ENCODE measurements at regions not wholly inside any gene's neighbourhood (a gene's known extent, or its start where the extent isn't known, plus 50 kb on each side); places are given as distances from the start of the nearest gene placed in this dataset.

DNA sequence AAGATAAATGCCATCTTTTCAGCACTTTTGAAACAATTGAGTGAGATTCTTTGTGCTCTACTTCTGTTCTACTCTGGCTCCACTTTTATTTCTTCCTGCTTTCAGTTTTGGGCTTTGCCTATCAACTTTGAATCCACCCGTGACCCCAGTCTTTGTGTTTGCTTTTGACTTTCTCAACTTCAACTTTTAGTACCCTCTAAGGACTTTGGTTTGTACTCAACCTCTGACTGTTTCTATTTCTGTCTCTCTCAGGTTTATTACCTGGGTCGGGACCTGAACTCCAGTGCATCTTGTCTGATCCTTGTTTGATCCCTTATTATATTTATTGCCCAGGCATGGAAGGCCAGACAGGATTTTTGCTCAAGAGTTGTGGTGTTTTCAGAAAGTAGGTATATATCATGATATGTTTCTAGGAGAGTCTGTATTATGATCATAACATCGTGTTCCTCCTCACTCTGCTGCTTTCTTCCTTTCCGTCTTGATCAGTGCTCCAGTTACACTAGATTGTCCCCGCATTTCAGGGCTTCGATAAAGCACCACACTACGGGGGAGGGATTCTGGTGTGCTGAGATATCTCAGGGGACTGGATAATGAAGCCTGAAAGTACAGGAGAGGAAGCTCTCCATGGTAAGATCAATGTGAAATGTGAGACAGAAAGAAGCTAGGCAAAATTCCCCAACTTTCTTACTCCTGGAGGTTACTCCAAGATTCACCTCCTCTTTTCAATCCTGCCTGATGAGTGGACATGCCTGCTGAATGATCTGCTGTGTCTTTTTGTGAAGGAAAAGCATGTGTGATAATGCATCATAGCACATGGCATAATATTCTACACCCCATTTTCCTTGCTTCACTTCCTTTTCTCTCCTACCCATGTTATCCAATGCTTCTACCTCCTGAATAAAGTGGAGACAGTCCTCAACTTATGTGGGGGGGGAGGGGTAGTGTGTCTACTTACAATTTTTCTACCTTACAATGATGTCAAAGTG is 155.5 kb upstream of the GRIN3A start:
- Mint-ChIP-seq H3K4me3 (no peak overlapping the region), H3K4me1 (ENCODE audit: low read depth) (no peaks in the 10 kb centered on the region), H3K27me3 (ENCODE audit: insufficient read depth) (no peaks in the 10 kb centered on the region; the same call in 1 of the 2 replicates), H3K9me3 (peaks cover 37% of the 10 kb centered on the region), H3K27ac (no peak overlapping the region), H3K36me3 (ENCODE audit: low read depth) (no peaks in the 10 kb centered on the region)
- TF ChIP-seq, protein P1, sequence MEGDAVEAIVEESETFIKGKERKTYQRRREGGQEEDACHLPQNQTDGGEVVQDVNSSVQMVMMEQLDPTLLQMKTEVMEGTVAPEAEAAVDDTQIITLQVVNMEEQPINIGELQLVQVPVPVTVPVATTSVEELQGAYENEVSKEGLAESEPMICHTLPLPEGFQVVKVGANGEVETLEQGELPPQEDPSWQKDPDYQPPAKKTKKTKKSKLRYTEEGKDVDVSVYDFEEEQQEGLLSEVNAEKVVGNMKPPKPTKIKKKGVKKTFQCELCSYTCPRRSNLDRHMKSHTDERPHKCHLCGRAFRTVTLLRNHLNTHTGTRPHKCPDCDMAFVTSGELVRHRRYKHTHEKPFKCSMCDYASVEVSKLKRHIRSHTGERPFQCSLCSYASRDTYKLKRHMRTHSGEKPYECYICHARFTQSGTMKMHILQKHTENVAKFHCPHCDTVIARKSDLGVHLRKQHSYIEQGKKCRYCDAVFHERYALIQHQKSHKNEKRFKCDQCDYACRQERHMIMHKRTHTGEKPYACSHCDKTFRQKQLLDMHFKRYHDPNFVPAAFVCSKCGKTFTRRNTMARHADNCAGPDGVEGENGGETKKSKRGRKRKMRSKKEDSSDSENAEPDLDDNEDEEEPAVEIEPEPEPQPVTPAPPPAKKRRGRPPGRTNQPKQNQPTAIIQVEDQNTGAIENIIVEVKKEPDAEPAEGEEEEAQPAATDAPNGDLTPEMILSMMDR (IDR thresholded peaks at IDR 0.05) = no peak
- no peak for DNase-seq

DNA sequence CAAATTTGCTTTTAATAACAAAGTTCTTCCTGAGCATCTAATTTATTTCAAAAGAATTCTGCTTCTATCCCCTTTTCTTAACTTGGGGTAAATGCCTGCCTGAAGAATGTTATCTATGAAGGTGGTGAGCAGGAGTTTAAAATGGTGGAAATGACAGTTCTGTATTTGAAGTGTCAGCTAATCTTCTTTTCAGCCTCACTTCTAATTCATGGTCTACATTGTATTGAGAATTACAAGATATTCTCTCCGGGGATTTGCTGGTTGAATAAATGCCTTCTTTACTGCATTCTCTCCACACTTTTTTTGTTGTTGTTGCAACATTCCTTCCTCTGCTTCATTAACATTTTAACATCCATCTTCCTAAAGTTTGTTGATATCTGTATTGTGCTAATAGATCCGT is 143.1 kb upstream of the GRIN3A start:
- TF ChIP-seq, protein P1 (IDR thresholded peaks at IDR 0.05) = no peak
- DNase-seq = no peak
- H3K36me3 Mint-ChIP-seq (ENCODE audit: low read depth) = no peaks in the 10 kb centered on the region
- H3K9me3 Mint-ChIP-seq = peaks cover 26% of the 10 kb centered on the region
- no peaks in the 10 kb centered on the region for H3K4me1 Mint-ChIP-seq (ENCODE audit: low read depth)
- H3K27ac Mint-ChIP-seq = no peak overlapping the region
- no peak overlapping the region for H3K4me3 Mint-ChIP-seq
- H3K27me3 Mint-ChIP-seq (ENCODE audit: insufficient read depth) = no peaks in the 10 kb centered on the region

DNA sequence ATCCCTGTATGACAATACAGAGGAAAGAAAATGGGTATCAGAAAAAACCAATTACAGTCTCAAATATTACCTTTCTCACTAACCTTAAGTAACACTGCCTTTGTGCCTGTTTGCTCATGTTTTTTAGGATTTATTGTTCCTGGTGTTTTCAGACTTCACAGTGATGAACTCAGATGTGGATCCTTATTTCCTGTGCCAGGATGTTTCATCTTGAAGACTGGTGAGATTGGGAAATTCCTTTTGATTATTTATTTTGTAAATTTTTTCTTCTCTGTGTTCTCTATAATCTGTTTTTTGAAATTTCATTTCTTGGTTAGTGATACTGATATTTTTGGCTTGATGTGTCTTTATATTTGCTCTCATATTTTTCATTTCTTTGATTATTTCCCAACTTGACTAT is 142.4 kb upstream of the GRIN3A start:
- Mint-ChIP-seq H3K27me3 (ENCODE audit: insufficient read depth) (no peaks in the 10 kb centered on the region), H3K27ac (no peak overlapping the region), H3K36me3 (ENCODE audit: low read depth) (no peaks in the 10 kb centered on the region), H3K4me1 (ENCODE audit: low read depth) (no peaks in the 10 kb centered on the region), H3K9me3 (peaks cover 24% of the 10 kb centered on the region), H3K4me3 (no peak overlapping the region)
- no peak for DNase-seq
- TF ChIP-seq, protein P1 (IDR thresholded peaks at IDR 0.05) = no peak

DNA sequence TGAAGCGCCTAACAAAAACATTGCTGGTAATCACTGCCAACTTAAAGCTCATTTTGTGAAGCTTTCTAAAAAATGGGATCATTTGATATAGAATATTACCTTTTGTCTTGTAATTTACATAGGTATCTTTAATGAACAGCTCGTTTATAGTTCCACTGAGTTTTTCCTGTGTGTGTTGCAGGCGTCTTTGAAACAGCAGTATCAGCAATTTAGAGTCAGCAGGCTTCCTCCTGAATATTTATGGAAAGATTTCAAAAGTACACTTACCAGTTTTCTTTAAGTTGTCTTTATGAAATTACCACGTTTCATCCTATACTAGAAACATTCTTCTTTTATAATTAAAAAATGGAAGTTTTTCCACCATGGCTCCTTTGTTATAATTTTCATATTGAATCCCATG is 140.3 kb upstream of the GRIN3A start:
- no peaks in the 10 kb centered on the region for H3K4me1 Mint-ChIP-seq (ENCODE audit: low read depth)
- DNase-seq = no peak
- H3K27ac Mint-ChIP-seq = no peak overlapping the region
- H3K4me3 Mint-ChIP-seq = no peak overlapping the region
- H3K36me3 Mint-ChIP-seq (ENCODE audit: low read depth) = no peaks in the 10 kb centered on the region
- no peaks in the 10 kb centered on the region for H3K27me3 Mint-ChIP-seq (ENCODE audit: insufficient read depth)
- peaks cover 12% of the 10 kb centered on the region; the same call in 1 of the 2 replicates for H3K9me3 Mint-ChIP-seq
- TF ChIP-seq, protein P1 (IDR thresholded peaks at IDR 0.05) = no peak

DNA sequence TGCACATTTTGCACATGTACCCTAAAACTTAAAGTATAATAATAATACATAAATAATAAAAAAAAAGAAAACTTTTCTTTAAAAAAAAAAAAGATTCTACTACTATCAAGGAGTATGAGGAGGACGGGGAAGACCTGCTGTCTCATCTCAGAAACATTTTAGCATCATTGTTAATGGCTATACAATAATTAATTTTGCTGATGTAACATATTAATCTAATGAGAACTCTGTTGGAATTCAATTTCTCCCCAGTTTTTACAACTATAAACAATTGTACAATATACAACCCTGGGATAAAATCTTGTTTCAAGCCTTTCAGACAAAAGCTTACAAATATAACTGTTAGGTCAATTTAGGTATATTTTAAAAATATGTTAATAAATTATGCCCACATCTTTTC is 139.0 kb upstream of the GRIN3A start:
- Mint-ChIP-seq H3K4me3 (no peak overlapping the region), H3K9me3 (peaks cover 7% of the 10 kb centered on the region; the same call in 1 of the 2 replicates), H3K27me3 (ENCODE audit: insufficient read depth) (no peaks in the 10 kb centered on the region), H3K27ac (no peak overlapping the region), H3K36me3 (ENCODE audit: low read depth) (no peaks in the 10 kb centered on the region), H3K4me1 (ENCODE audit: low read depth) (no peaks in the 10 kb centered on the region)
- DNase-seq = no peak
- TF ChIP-seq, protein P1 (IDR thresholded peaks at IDR 0.05) = no peak
